Endodermal cell (in vitro differentiated cells): ENCODE measurements at regions not wholly inside any gene's neighbourhood (a gene's known extent, or its start where the extent isn't known, plus 50 kb on each side); places are given as distances from the start of the nearest gene placed in this dataset.

Source experiments
- DNase-seq: peaks from one replicate; pipeline ENCODE4 v3.0.0-alpha.2; 2017
- H3K27ac ChIP-seq: 2 replicates; pipeline ENCODE4 v1.5.1; 2013; ENCODE audit warnings: mild to moderate bottlenecking, low read depth, low read length, moderate library complexity
- H3K27me3 ChIP-seq: 2 replicates; pipeline ENCODE4 v1.6.1; 2013; ENCODE audit warnings: mild to moderate bottlenecking, low read length, moderate library complexity; ENCODE audit not compliant: insufficient read depth, control insufficient read depth, poor library complexity, severe bottlenecking
- H3K36me3 ChIP-seq: 2 replicates; pipeline ENCODE4 v1.7.0; 2013; ENCODE audit warnings: mild to moderate bottlenecking, low read length, moderate library complexity; ENCODE audit not compliant: control insufficient read depth, insufficient read depth
- H3K4me1 ChIP-seq: one replicate; pipeline ENCODE4 v1.7.0; 2013; ENCODE audit warnings: low read length; ENCODE audit not compliant: control insufficient read depth, insufficient read depth
- H3K4me3 ChIP-seq: 2 replicates; pipeline ENCODE4 v1.5.1; 2013; ENCODE audit warnings: mild to moderate bottlenecking, low read length, moderate library complexity
- H3K9ac ChIP-seq: 2 replicates; pipeline ENCODE4 v1.6.1; 2013; ENCODE audit warnings: mild to moderate bottlenecking, low read length, moderate library complexity; ENCODE audit not compliant: poor library complexity, severe bottlenecking; ENCODE audit errors: extremely low read depth
- H3K9me3 ChIP-seq: 2 replicates; pipeline ENCODE4 v1.6.1; 2013; ENCODE audit warnings: mild to moderate bottlenecking, low read length, moderate library complexity; ENCODE audit not compliant: control insufficient read depth
- H3K27ac Mint-ChIP-seq: 2 replicates; pipeline ENCODE4 v1.8.0; 2020; ENCODE audit warnings: mixed read lengths
- H3K27me3 Mint-ChIP-seq: 2 replicates; pipeline ENCODE4 v1.8.0; 2021; ENCODE audit warnings: mild to moderate bottlenecking, mixed read lengths; ENCODE audit not compliant: insufficient read depth
- H3K36me3 Mint-ChIP-seq: 2 replicates; pipeline ENCODE4 v1.8.0; 2020; ENCODE audit warnings: low read depth, mixed read lengths
- H3K4me1 Mint-ChIP-seq: 2 replicates; pipeline ENCODE4 v1.8.0; 2020; ENCODE audit warnings: mixed read lengths
- H3K4me3 Mint-ChIP-seq: 2 replicates; pipeline ENCODE4 v1.8.0; 2020; ENCODE audit warnings: mild to moderate bottlenecking, moderate library complexity, mixed read lengths
- H3K9me3 Mint-ChIP-seq: 2 replicates; pipeline ENCODE4 v1.8.0; 2020; ENCODE audit warnings: mild to moderate bottlenecking, mixed read lengths
- CTCF ChIP-seq: fragments of 200-600 bp; sonication (generic); conservative IDR thresholded peaks from 2 replicates; pipeline ENCODE4 v1.5.0; 2021; ENCODE audit warnings: antibody characterized with exemption, mild to moderate bottlenecking
- WGBS, 2 experiments: methylation state at CpG; one replicate each; pipeline versions ENCODE4 v1.1.5 to v1.1.7; 2013; ENCODE audit warnings: missing lambda C conversion rate in 2 of 2, mixed read lengths in 1 of 2; ENCODE audit not compliant: insufficient coverage in 1 of 2, insufficient read length in 1 of 2; 5-methylcytosine and 5-hydroxymethylcytosine counted together

GRCh38 chr2:189391201-189391600 lies 50.1 kb upstream of the WDR75 start:
- Mint-ChIP-seq H3K4me1 (no peaks in the 10 kb centered on the region), H3K9me3 (no peaks in the 10 kb centered on the region), H3K36me3 (no peaks in the 10 kb centered on the region), H3K27me3 (no peaks in the 10 kb centered on the region), H3K4me3 (no peak overlapping the region), H3K27ac (no peak overlapping the region)
- no peaks in the 10 kb centered on the region for H3K4me1 ChIP-seq
- no peaks in the 10 kb centered on the region for H3K36me3 ChIP-seq
- H3K27me3 ChIP-seq: no peaks in the 10 kb centered on the region
- DNase-seq: no peak
- no peak overlapping the region for H3K4me3 ChIP-seq
- H3K9me3 ChIP-seq: no peaks in the 10 kb centered on the region
- no peak overlapping the region for H3K27ac ChIP-seq
- WGBS, 2 experiments: 91 to 100% methylated on average over 2 to 3 of the region's 3 CpGs
- no peak overlapping the region for H3K9ac ChIP-seq
- no peak for TF ChIP-seq CTCF
